Bronchial epithelial cell (primary cell): ENCODE measurements at regions not wholly inside any gene's neighbourhood (a gene's known extent, or its start where the extent isn't known, plus 50 kb on each side); places are given as distances from the start of the nearest gene placed in this dataset.

Experiments
- DNase-seq: peaks from one replicate; pipeline ENCODE4 v3.0.0-alpha.2; 2010; ENCODE audit warnings: low read depth
- FAIRE-seq: peaks from 2 replicates; lab custom pipeline; 2011; peaks lifted over from hg19 to GRCh38; lab: Jason Lieb, UNC
- H3K27me3 ChIP-seq: 2 replicates; pipeline ENCODE4 v1.5.1; 2011; ENCODE audit warnings: low read length; ENCODE audit not compliant: control insufficient read depth, insufficient read depth
- H3K36me3 ChIP-seq: 2 replicates; pipeline ENCODE4 v1.5.1; 2011; ENCODE audit warnings: low read length; ENCODE audit not compliant: control insufficient read depth, insufficient read depth
- H3K4me3 ChIP-seq: 2 replicates; pipeline ENCODE4 v1.5.1; 2011; ENCODE audit warnings: mild to moderate bottlenecking, low read depth, low read length, control low read depth
- CTCF ChIP-seq: IDR thresholded peaks from 2 replicates; pipeline ENCODE4 v1.5.1; 2011; ENCODE audit warnings: mild to moderate bottlenecking, moderate library complexity, low read length, control low read depth, inconsistent platforms; ENCODE audit not compliant: insufficient read depth, severe bottlenecking

GRCh38 chr2:66174491-66174890 lies 260.4 kb upstream of the MEIS1 start:
- TF ChIP-seq CTCF, result no peak
- no peaks in the 10 kb centered on the region for H3K27me3 ChIP-seq
- H3K36me3 ChIP-seq, result no peaks in the 10 kb centered on the region
- no peak for DNase-seq
- no peak overlapping the region for H3K4me3 ChIP-seq
- no peak for FAIRE-seq

DNA sequence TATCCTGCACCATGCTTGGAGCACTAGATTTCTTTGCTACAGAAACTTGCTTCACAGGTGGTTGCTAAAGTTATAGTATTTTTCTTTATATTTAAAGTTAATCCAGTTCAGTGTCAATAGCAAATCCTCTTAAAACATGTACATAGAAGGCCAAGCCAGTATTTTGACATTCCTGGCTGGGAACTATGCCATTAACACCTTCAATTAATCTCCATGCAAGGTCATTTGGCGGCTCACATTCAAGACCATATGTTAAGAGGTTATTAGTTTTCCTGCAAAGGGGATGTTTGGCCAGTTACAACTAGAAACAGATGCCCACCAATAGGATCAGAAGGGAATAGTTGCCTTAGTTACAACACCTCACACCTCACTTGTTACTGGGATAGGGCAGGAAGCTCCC lies 261.3 kb upstream of the MEIS1 start:
- TF ChIP-seq CTCF, result no peak
- Histone ChIP-seq H3K4me3 (no peak overlapping the region), H3K27me3 (no peaks in the 10 kb centered on the region), H3K36me3 (no peaks in the 10 kb centered on the region)
- no peak for DNase-seq
- FAIRE-seq, result no peak

GRCh38 chr2:66171530-66171929 lies 263.4 kb upstream of the MEIS1 start:
- DNase-seq (no peak), FAIRE-seq (no peak)
- no peaks in the 10 kb centered on the region for H3K36me3 ChIP-seq
- H3K27me3 ChIP-seq, result no peaks in the 10 kb centered on the region
- no peak for TF ChIP-seq CTCF
- no peak overlapping the region for H3K4me3 ChIP-seq

DNA sequence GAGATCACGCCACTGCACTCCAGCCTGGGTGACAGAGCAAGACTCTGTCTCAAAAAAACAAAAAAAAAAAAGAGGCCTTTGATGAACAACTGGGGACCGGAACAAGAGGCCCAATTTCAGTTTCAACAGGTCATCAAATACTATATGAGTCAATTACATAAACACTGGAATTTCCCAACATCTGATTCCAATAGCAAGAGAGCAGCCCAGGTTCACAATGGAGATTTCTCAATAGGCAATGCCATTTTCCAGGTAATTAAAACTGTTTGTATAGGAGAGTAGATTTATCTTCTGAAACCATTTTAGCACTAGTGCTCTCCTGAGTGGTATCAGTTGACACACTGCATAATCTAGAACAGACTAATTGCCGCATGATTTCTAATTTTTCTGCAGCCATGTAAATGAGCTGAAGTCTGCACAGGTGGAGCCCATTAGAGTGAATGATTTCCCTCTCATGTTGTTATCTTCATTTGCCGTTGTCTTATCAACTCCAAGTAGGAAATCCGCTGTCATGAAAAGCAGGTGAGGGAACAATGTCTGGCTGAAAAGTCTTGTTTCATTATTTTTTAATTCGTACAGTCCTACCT lies 264.1 kb upstream of the MEIS1 start:
- no peaks in the 10 kb centered on the region for H3K36me3 ChIP-seq
- no peaks in the 10 kb centered on the region for H3K27me3 ChIP-seq
- DNase-seq, result peak; percentile 59
- FAIRE-seq, result no peak
- no peak for TF ChIP-seq CTCF
- no peak overlapping the region for H3K4me3 ChIP-seq

GRCh38 chr2:66169076-66169475 lies 265.8 kb upstream of the MEIS1 start:
- TF ChIP-seq CTCF, result no peak
- H3K36me3 ChIP-seq, result no peaks in the 10 kb centered on the region
- H3K27me3 ChIP-seq, result no peaks in the 10 kb centered on the region
- FAIRE-seq (no peak), DNase-seq (no peak)
- H3K4me3 ChIP-seq, result no peak overlapping the region

DNA sequence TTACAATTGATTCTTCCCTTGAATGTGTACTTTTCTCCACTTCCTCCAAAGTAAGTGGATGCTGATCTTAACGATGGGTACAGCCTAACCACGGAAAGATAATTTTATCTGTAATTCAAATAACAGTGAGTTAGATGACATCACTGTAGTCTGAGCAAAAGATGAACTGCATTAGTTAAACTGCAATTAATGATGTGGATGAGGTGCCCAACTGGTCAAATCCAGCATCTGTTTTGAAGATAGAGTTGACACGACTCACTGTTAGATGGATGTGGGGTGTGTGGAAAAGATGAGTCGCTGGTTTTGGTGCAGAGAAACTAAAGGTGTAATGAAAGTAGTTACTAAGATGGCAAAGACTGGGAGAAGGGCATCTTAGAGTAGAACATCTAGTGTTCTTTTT lies 270.5 kb upstream of the MEIS1 start:
- TF ChIP-seq CTCF, result no peak
- H3K27me3 ChIP-seq, result no peaks in the 10 kb centered on the region
- no peak overlapping the region for H3K4me3 ChIP-seq
- FAIRE-seq (peak; percentile 47), DNase-seq (peak; percentile 7)
- no peaks in the 10 kb centered on the region for H3K36me3 ChIP-seq
